ENCODE measurements at regions not wholly inside any gene's neighbourhood (a gene's known extent, or its start where the extent isn't known, plus 50 kb on each side); places are given as distances from the start of the nearest gene placed in this dataset.

DNA sequence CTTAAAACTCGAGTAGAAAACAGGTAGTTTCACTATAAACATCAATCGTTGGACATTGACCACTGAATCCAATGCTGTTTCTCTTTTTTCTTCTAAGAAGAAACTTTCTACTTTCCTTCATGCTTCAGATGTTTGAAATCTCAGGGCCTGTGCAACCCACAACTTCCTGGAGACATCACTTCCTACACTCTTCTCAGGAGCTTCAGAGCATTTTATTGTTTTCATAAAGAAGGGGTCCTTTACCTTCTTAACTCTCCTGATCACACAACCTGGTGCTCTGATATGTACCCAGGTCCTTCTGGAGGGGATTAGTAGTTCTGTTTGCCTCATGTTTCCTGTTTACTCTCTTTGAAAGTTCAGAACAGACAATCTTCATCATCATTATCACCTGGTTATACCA lies 113.0 kb upstream of the VAV3 start:
- DNase-seq (no peak), ATAC-seq (no peak), FAIRE-seq (no peak)
- Histone ChIP-seq H3K27me3 (peaks cover 0 to 4% (median 0%) of the 10 kb centered on the region in 4 donors), H3K4me1 (no peaks in the 10 kb centered on the region), H3K36me3 (no peaks in the 10 kb centered on the region), H3K4me3 (no peak overlapping the region), H3K9me3 (no peaks in the 10 kb centered on the region), H3K27ac (no peak overlapping the region)
- intact Hi-C loops (cut with DNase I) = no loop called here
- TF ChIP-seq, protein P1, sequence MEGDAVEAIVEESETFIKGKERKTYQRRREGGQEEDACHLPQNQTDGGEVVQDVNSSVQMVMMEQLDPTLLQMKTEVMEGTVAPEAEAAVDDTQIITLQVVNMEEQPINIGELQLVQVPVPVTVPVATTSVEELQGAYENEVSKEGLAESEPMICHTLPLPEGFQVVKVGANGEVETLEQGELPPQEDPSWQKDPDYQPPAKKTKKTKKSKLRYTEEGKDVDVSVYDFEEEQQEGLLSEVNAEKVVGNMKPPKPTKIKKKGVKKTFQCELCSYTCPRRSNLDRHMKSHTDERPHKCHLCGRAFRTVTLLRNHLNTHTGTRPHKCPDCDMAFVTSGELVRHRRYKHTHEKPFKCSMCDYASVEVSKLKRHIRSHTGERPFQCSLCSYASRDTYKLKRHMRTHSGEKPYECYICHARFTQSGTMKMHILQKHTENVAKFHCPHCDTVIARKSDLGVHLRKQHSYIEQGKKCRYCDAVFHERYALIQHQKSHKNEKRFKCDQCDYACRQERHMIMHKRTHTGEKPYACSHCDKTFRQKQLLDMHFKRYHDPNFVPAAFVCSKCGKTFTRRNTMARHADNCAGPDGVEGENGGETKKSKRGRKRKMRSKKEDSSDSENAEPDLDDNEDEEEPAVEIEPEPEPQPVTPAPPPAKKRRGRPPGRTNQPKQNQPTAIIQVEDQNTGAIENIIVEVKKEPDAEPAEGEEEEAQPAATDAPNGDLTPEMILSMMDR (IDR thresholded peaks at IDR 0.05) = no peak
- 56 to 71% methylated on average over 2 of the region's 2 CpGs for WGBS, 2 donors

DNA sequence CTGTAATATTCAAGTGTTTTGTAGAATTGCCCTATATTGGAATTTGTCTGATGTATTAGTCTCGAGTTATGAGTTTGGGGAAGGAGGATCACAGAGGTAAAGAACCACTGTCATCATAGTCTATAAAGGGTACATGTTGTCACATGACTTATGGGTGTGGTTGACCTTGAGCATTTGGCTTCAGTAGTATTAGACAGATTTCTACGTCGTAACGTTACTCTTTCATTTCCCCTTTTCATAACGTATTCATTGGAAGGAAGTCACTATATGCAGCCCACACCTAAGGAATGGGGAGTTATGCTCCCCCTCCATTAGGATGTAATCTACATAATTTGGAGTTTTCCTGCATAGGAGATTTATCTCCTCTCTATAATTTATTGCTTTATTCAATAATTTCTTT lies 110.1 kb upstream of the VAV3 start:
- DNase-seq (no peak), FAIRE-seq (no peak), ATAC-seq (no peak)
- intact Hi-C loops (cut with DNase I) = no loop called here
- H3K36me3 ChIP-seq = no peaks in the 10 kb centered on the region
- no peaks in the 10 kb centered on the region for H3K9me3 ChIP-seq
- no peak overlapping the region for H3K27ac ChIP-seq
- no peaks in the 10 kb centered on the region for H3K4me1 ChIP-seq
- TF ChIP-seq, protein P1 (IDR thresholded peaks at IDR 0.05) = no peak
- no peak overlapping the region for H3K4me3 ChIP-seq
- 36 to 50% methylated on average over 5 of the region's 5 CpGs for WGBS, 2 donors
- peaks cover 0 to 7% (median 0%) of the 10 kb centered on the region in 4 donors for H3K27me3 ChIP-seq

DNA sequence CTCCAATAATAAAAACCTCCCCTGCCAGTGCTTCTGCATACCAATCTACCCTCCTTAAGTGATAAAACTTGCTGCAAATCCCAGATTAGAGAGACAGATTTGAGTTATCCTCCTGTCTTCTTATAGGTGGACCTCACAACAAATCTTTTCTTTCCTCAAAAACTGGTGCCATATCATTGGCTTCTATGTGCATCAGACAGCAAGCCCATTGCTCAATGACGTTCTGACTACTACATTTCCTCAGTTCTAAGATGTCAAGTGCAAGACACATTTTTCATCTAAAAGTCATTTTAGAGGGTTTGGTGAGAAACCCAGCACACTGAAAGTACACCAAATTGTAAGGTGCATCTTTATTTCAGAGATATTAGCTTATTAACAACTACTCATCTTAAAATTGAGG lies 107.8 kb upstream of the VAV3 start:
- ATAC-seq (no peak), DNase-seq (no peak), FAIRE-seq (no peak)
- intact Hi-C loops (cut with DNase I) = no loop called here
- TF ChIP-seq, protein P1 (IDR thresholded peaks at IDR 0.05) = no peak
- H3K9me3 ChIP-seq = no peaks in the 10 kb centered on the region
- no peaks in the 10 kb centered on the region for H3K4me1 ChIP-seq
- H3K36me3 ChIP-seq = no peaks in the 10 kb centered on the region
- WGBS, 2 donors = 19 to 30% methylated on average over 1 of the region's 1 CpG
- peaks cover 0 to 7% (median 0%) of the 10 kb centered on the region in 4 donors for H3K27me3 ChIP-seq
- no peak overlapping the region for H3K27ac ChIP-seq
- no peak overlapping the region for H3K4me3 ChIP-seq

DNA sequence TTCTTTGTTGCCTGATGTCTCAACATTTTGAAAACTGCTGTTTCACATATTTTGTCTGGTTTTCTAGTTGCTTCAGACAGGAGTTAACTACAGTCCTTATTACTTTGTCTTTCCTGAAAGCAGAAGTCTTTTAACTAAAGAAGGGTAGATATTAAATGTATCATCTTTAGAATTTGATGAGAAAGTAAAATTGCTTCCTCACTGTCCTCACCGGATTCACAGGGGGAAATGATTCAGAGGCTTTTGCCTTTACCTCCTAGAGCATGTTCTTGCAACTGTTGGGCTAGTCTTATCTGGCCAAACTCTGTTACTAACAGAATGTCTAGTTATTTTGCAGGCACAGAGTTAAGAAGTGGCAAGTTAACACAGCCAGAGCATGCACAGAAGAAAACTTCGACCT lies 107.2 kb upstream of the VAV3 start:
- intact Hi-C loops (cut with DNase I) = no loop called here
- Histone ChIP-seq H3K4me1 (no peaks in the 10 kb centered on the region), H3K36me3 (no peaks in the 10 kb centered on the region), H3K27ac (no peak overlapping the region), H3K27me3 (peaks cover 0 to 4% (median 0%) of the 10 kb centered on the region in 4 donors), H3K4me3 (no peak overlapping the region), H3K9me3 (no peaks in the 10 kb centered on the region)
- 43 to 62% methylated on average over 2 of the region's 2 CpGs for WGBS, 2 donors
- ATAC-seq (no peak), DNase-seq (no peak), FAIRE-seq (no peak)
- TF ChIP-seq, protein P1 (IDR thresholded peaks at IDR 0.05) = no peak

DNA sequence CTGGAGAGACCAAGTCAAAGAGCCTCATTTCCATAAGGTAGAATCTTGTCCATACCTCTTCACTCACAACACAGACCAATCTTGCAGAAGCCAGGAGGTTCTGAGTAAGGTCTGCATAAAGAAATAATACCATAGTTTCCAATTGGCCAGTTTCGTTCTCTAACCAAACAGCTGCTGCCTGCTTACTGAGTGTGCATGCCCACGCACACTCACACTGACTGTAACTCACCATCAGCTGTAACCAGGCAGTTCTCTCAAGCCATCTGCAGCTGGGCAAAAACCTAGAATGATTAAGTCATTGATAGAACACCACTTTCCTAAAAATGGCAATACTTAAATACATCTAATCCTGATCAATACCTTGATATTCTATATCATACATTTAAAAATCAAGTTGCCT lies 106.6 kb upstream of the VAV3 start:
- 62 to 68% methylated on average over 2 of the region's 2 CpGs for WGBS, 2 donors
- intact Hi-C loops (cut with DNase I) = no loop called here
- DNase-seq = no peak
- Histone ChIP-seq H3K4me1 (no peaks in the 10 kb centered on the region), H3K27ac (no peak overlapping the region), H3K4me3 (no peak overlapping the region), H3K9me3 (no peaks in the 10 kb centered on the region), H3K27me3 (peaks cover 0 to 3% (median 0%) of the 10 kb centered on the region in 4 donors), H3K36me3 (no peaks in the 10 kb centered on the region)
- TF ChIP-seq, protein P1 (IDR thresholded peaks at IDR 0.05) = no peak
- no peak for FAIRE-seq
- no peak for ATAC-seq
